ENCODE measurements at regions not wholly inside any gene's neighbourhood (a gene's known extent, or its start where the extent isn't known, plus 50 kb on each side); places are given as distances from the start of the nearest gene placed in this dataset.

GRCh38 chr21:21713651-21714180, 715.5 kb downstream of the NCAM2 start:
- Histone ChIP-seq H2AFZ (ENCODE audit: low read depth, low read length, severe bottlenecking) (no peak overlapping the region), H3K4me2 (ENCODE audit: low read depth, low read length, poor library complexity, severe bottlenecking) (no peak overlapping the region), H3F3A (ENCODE audit: insufficient read depth) (no peaks in the 10 kb centered on the region), H3K36me3 (ENCODE audit: low read length) (no peaks in the 10 kb centered on the region), H3K9me3 (ENCODE audit: insufficient read depth, low read length) (no peaks in the 10 kb centered on the region), H3K79me2 (ENCODE audit: insufficient read depth, low read length) (no peaks in the 10 kb centered on the region), H3K9me2 (replicated peaks; ENCODE audit: insufficient read depth, low read length) (no peaks in the 10 kb centered on the region), H3K4me3 (ENCODE audit: insufficient read depth, low read length, poor library complexity, severe bottlenecking) (no peak overlapping the region), H3K27me3 (ENCODE audit: low read length) (no peaks in the 10 kb centered on the region), H3K9ac (ENCODE audit: low read length) (no peak overlapping the region), H4K20me1 (ENCODE audit: low read depth, low read length) (no peaks in the 10 kb centered on the region), H3K27ac (ENCODE audit: low read depth, low read length) (no peak overlapping the region)
- TF ChIP-seq EZH2phosphoT487 (conservative IDR thresholded peaks at IDR 0.05; ENCODE audit: low read length) (no peak), CTCF (IDR thresholded peaks at IDR 0.05; ENCODE audit: insufficient read depth, low read length, poor library complexity, severe bottlenecking) (no peak)

- Histone ChIP-seq H3F3A (ENCODE audit: insufficient read depth) (no peaks in the 10 kb centered on the region), H3K9me3 (ENCODE audit: insufficient read depth, low read length) (no peaks in the 10 kb centered on the region), H3K9ac (ENCODE audit: low read length) (no peak overlapping the region), H3K4me2 (ENCODE audit: low read depth, low read length, poor library complexity, severe bottlenecking) (no peak overlapping the region), H2AFZ (ENCODE audit: low read depth, low read length, severe bottlenecking) (no peak overlapping the region), H3K4me3 (ENCODE audit: insufficient read depth, low read length, poor library complexity, severe bottlenecking) (no peak overlapping the region), H4K20me1 (ENCODE audit: low read depth, low read length) (no peaks in the 10 kb centered on the region), H3K9me2 (replicated peaks; ENCODE audit: insufficient read depth, low read length) (no peaks in the 10 kb centered on the region), H3K36me3 (ENCODE audit: low read length) (no peaks in the 10 kb centered on the region), H3K79me2 (ENCODE audit: insufficient read depth, low read length) (no peaks in the 10 kb centered on the region), H3K27me3 (ENCODE audit: low read length) (no peaks in the 10 kb centered on the region), H3K27ac (ENCODE audit: low read depth, low read length) (no peak overlapping the region)
- no peak for TF ChIP-seq EZH2phosphoT487 (conservative IDR thresholded peaks at IDR 0.05; ENCODE audit: low read length)
- no peak for TF ChIP-seq CTCF (IDR thresholded peaks at IDR 0.05; ENCODE audit: insufficient read depth, low read length, poor library complexity, severe bottlenecking)
Observed at GRCh38 chr21:21714426-21714825, 716.2 kb downstream of the NCAM2 start.

GRCh38 chr21:21715266-21715969, 717.2 kb downstream of the NCAM2 start:
- H4K20me1 ChIP-seq (ENCODE audit: low read depth, low read length): no peaks in the 10 kb centered on the region
- H3K27me3 ChIP-seq (ENCODE audit: low read length): no peaks in the 10 kb centered on the region
- H3K79me2 ChIP-seq (ENCODE audit: insufficient read depth, low read length): no peaks in the 10 kb centered on the region
- H3K27ac ChIP-seq (ENCODE audit: low read depth, low read length): no peak overlapping the region
- no peaks in the 10 kb centered on the region for H3F3A ChIP-seq (ENCODE audit: insufficient read depth)
- no peaks in the 10 kb centered on the region for H3K36me3 ChIP-seq (ENCODE audit: low read length)
- no peak overlapping the region for H3K4me3 ChIP-seq (ENCODE audit: insufficient read depth, low read length, poor library complexity, severe bottlenecking)
- no peak for TF ChIP-seq EZH2phosphoT487 (conservative IDR thresholded peaks at IDR 0.05; ENCODE audit: low read length)
- no peaks in the 10 kb centered on the region for H3K9me2 ChIP-seq (replicated peaks; ENCODE audit: insufficient read depth, low read length)
- H3K4me2 ChIP-seq (ENCODE audit: low read depth, low read length, poor library complexity, severe bottlenecking): no peak overlapping the region
- no peak overlapping the region for H3K9ac ChIP-seq (ENCODE audit: low read length)
- H3K9me3 ChIP-seq (ENCODE audit: insufficient read depth, low read length): 0 out of 2 replicates have a peak, but pooled peaks cover under 1% of the 10 kb centered on the region
- H2AFZ ChIP-seq (ENCODE audit: low read depth, low read length, severe bottlenecking): peak overlapping the region; percentile 35

- Histone ChIP-seq H3F3A (ENCODE audit: insufficient read depth) (no peaks in the 10 kb centered on the region), H3K36me3 (ENCODE audit: low read length) (no peaks in the 10 kb centered on the region), H3K9ac (ENCODE audit: low read length) (no peak overlapping the region), H3K9me2 (replicated peaks; ENCODE audit: insufficient read depth, low read length) (no peaks in the 10 kb centered on the region), H3K27ac (ENCODE audit: low read depth, low read length) (no peak overlapping the region), H3K79me2 (ENCODE audit: insufficient read depth, low read length) (no peaks in the 10 kb centered on the region), H3K4me2 (ENCODE audit: low read depth, low read length, poor library complexity, severe bottlenecking) (no peak overlapping the region), H2AFZ (ENCODE audit: low read depth, low read length, severe bottlenecking) (no peak overlapping the region), H3K27me3 (ENCODE audit: low read length) (no peaks in the 10 kb centered on the region), H4K20me1 (ENCODE audit: low read depth, low read length) (no peaks in the 10 kb centered on the region), H3K9me3 (ENCODE audit: insufficient read depth, low read length) (peaks cover 14% of the 10 kb centered on the region; the same call in 1 of the 2 replicates), H3K4me3 (ENCODE audit: insufficient read depth, low read length, poor library complexity, severe bottlenecking) (no peak overlapping the region)
- TF ChIP-seq EZH2phosphoT487 (conservative IDR thresholded peaks at IDR 0.05; ENCODE audit: low read length) (no peak), CTCF (IDR thresholded peaks at IDR 0.05; ENCODE audit: insufficient read depth, low read length, poor library complexity, severe bottlenecking) (no peak)
Observed at GRCh38 chr21:21722731-21723130, 724.5 kb downstream of the NCAM2 start.
